IMR-90 (cell line): ENCODE measurements at regions not wholly inside any gene's neighbourhood (a gene's known extent, or its start where the extent isn't known, plus 50 kb on each side); places are given as distances from the start of the nearest gene placed in this dataset.

Experiments
- ATAC-seq: fragments of 200-7000 bp; cut with Tn5 transposase; 2 replicates; pipeline ENCODE4 v1.9.1; 2020; ENCODE audit warnings: low read depth, mild to moderate bottlenecking, moderate library complexity
- BruUV-seq: library from RNA; stranded (reverse); fragments of 400-500 nt; replicated peaks from 2 replicates; lab custom pipeline; 2021; lab: Mats Ljungman, UMichigan
- CTCF ChIA-PET: fragments of 300-600 bp; formaldehyde crosslinking; extraction: SDS; loops from one replicate; lab custom pipeline; 2021; ENCODE audit warnings: antibody characterized with exemption; lab: Yijun Ruan, JAX
- POLR2A ChIA-PET: fragments of 300-600 bp; sonication (Branson Sonifier 250); formaldehyde crosslinking; loops from one replicate; lab custom pipeline; 2022; ENCODE audit warnings: antibody characterized with exemption; ENCODE audit not compliant: unreplicated experiment; lab: Charles Lee
- DNase-seq: peaks from one replicate; pipeline ENCODE4 v3.0.0; 2013
- H2AFZ ChIP-seq: replicated peaks from 2 replicates; pipeline ENCODE3; 2013; ENCODE audit warnings: low read length, mild to moderate bottlenecking; ENCODE audit not compliant: poor library complexity
- H2AK5ac ChIP-seq: 2 replicates; pipeline ENCODE4 v1.6.1; 2013; ENCODE audit warnings: low read depth, low read length, inconsistent platforms
- H2AK9ac ChIP-seq: replicated peaks from 2 replicates; pipeline ENCODE3; 2013; ENCODE audit warnings: mild to moderate bottlenecking, low read depth, low read length, moderate library complexity; ENCODE audit not compliant: poor library complexity
- H2BK120ac ChIP-seq: 2 replicates; pipeline ENCODE4 v1.6.1; 2013; ENCODE audit warnings: low read depth, low read length, inconsistent platforms
- H2BK15ac ChIP-seq: 3 replicates; pipeline ENCODE4 v1.6.1; 2013; ENCODE audit warnings: low read depth, low read length, inconsistent platforms
- H2BK20ac ChIP-seq: 2 replicates; pipeline ENCODE4 v1.6.1; 2013; ENCODE audit warnings: low read depth, mild to moderate bottlenecking, inconsistent platforms, low read length, moderate library complexity
- H2BK5ac ChIP-seq: 2 replicates; pipeline ENCODE4 v1.6.1; 2013; ENCODE audit warnings: mild to moderate bottlenecking, low read depth, low read length, inconsistent platforms; ENCODE audit not compliant: poor library complexity, severe bottlenecking
- H3K14ac ChIP-seq: replicated peaks from 2 replicates; pipeline ENCODE4 v1.6.1; 2013; ENCODE audit warnings: low read depth, low read length, inconsistent platforms
- H3K18ac ChIP-seq: 2 replicates; pipeline ENCODE4 v1.6.1; 2013; ENCODE audit warnings: low read depth, low read length, control low read depth
- H3K23ac ChIP-seq: 2 replicates; pipeline ENCODE4 v1.6.1; 2013; ENCODE audit warnings: low read depth, low read length, inconsistent platforms
- H3K27ac ChIP-seq: 2 replicates; pipeline ENCODE4 v1.5.1; 2013; ENCODE audit warnings: mild to moderate bottlenecking, control low read depth, low read length; ENCODE audit not compliant: insufficient read depth
- H3K27me3 ChIP-seq: 2 replicates; pipeline ENCODE4 v1.6.1; 2013; ENCODE audit warnings: low read length; ENCODE audit not compliant: control insufficient read depth, insufficient read depth
- H3K36me3 ChIP-seq: 2 replicates; pipeline ENCODE4 v1.6.1; 2013; ENCODE audit warnings: low read length, mixed read lengths; ENCODE audit not compliant: control insufficient read depth, insufficient read depth
- H3K4ac ChIP-seq: 2 replicates; pipeline ENCODE4 v1.6.1; 2013; ENCODE audit warnings: low read depth, low read length, inconsistent platforms
- H3K4me1 ChIP-seq: 2 replicates; pipeline ENCODE4 v1.6.1; 2013; ENCODE audit warnings: low read length, mixed read lengths; ENCODE audit not compliant: control insufficient read depth, insufficient read depth
- H3K4me2 ChIP-seq: 2 replicates; pipeline ENCODE4 v1.6.1; 2013; ENCODE audit warnings: low read depth, mild to moderate bottlenecking, control low read depth, low read length, moderate library complexity
- H3K4me3 ChIP-seq: 2 replicates; pipeline ENCODE4 v1.5.1; 2013; ENCODE audit warnings: low read depth, mild to moderate bottlenecking, control low read depth, low read length, moderate library complexity; ENCODE audit not compliant: insufficient read depth
- H3K56ac ChIP-seq: 2 replicates; pipeline ENCODE4 v1.6.1; 2013; ENCODE audit warnings: low read length, inconsistent platforms; ENCODE audit not compliant: insufficient read depth; ENCODE audit errors: extremely low read depth
- H3K79me1 ChIP-seq, 2 experiments: 2 replicates each; pipeline ENCODE4 v1.6.1; 2013; ENCODE audit warnings: low read length in 2 of 2, inconsistent platforms in 1 of 2, low read depth in 1 of 2
- H3K9ac ChIP-seq: 2 replicates; pipeline ENCODE4 v1.6.1; 2013; ENCODE audit warnings: low read depth, low read length, control low read depth
- H3K9me1 ChIP-seq: 2 replicates; pipeline ENCODE4 v1.6.1; 2013; ENCODE audit warnings: low read length, inconsistent platforms; ENCODE audit not compliant: insufficient read depth
- H3K9me3 ChIP-seq: 2 replicates; pipeline ENCODE4 v1.6.1; 2013; ENCODE audit warnings: low read length; ENCODE audit not compliant: control insufficient read depth, insufficient read depth
- H4K20me1 ChIP-seq: 2 replicates; pipeline ENCODE4 v1.6.1; 2013; ENCODE audit warnings: low read length, inconsistent platforms; ENCODE audit not compliant: insufficient read depth
- H4K5ac ChIP-seq: 2 replicates; pipeline ENCODE4 v1.6.1; 2013; ENCODE audit warnings: mild to moderate bottlenecking, low read depth, low read length, control low read depth
- H4K8ac ChIP-seq, 2 experiments: 2 replicates each; pipeline ENCODE4 v1.6.1; 2013; ENCODE audit warnings: low read depth in 2 of 2, low read length in 2 of 2, control low read depth in 1 of 2, inconsistent platforms in 1 of 2
- H4K91ac ChIP-seq: 2 replicates; pipeline ENCODE4 v1.6.1; 2013; ENCODE audit warnings: low read depth, low read length, inconsistent platforms; ENCODE audit not compliant: insufficient read depth
- FOS ChIP-seq: fragments of 150-350 bp; IDR thresholded peaks from 2 replicates; pipeline ENCODE4 v1.6.1; 2016; ENCODE audit warnings: low read depth, low read length
- MAZ ChIP-seq: IDR thresholded peaks from 2 replicates; pipeline ENCODE4 v1.6.1; 2012; ENCODE audit warnings: low read depth, mild to moderate bottlenecking, low read length, improper control_type of control experiment, moderate library complexity, borderline replicate concordance
- POLR2A ChIP-seq: IDR thresholded peaks from 2 replicates; pipeline ENCODE4 v1.6.1; 2012; ENCODE audit warnings: mild to moderate bottlenecking, low read depth, low read length
- RCOR1 ChIP-seq: IDR thresholded peaks from 2 replicates; pipeline ENCODE4 v1.6.1; 2012; ENCODE audit warnings: mild to moderate bottlenecking, low read length, improper control_type of control experiment; ENCODE audit not compliant: insufficient replicate concordance
- SMC3 ChIP-seq: fragments of 150-350 bp; IDR thresholded peaks from 2 replicates; pipeline ENCODE4 v1.6.1; 2016; ENCODE audit warnings: low read depth, mild to moderate bottlenecking, antibody characterized with exemption, low read length, moderate library complexity
- WGBS, 2 experiments: methylation state at CpG; one replicate each; pipeline versions ENCODE4 v1.1.5 to v1.1.7; 2013; ENCODE audit warnings: missing lambda C conversion rate in 2 of 2; ENCODE audit not compliant: insufficient read length in 1 of 2; ENCODE audit errors: extremely low coverage in 2 of 2; 5-methylcytosine and 5-hydroxymethylcytosine counted together
- dilution Hi-C: fragments of 300-500 bp; cut with HindIII; formaldehyde crosslinking; loops from one replicate; pipeline ENCODE4 v1.14.3; 2018; ENCODE audit warnings: low sequenced_read_pairs; ENCODE audit not compliant: unreplicated experiment
- in situ Hi-C: fragments of 300-500 bp; cut with MboI; formaldehyde crosslinking; loops from 3 replicates; pipeline ENCODE4 v1.14.3; 2019; ENCODE audit warnings: low sequenced_read_pairs, inconsistent platforms, mixed read lengths
- intact Hi-C: fragments of 100-400 bp; cut with micrococcal nuclease; formaldehyde crosslinking; loops from 2 replicates; pipeline ENCODE4 v1.10.0; 2022

DNA sequence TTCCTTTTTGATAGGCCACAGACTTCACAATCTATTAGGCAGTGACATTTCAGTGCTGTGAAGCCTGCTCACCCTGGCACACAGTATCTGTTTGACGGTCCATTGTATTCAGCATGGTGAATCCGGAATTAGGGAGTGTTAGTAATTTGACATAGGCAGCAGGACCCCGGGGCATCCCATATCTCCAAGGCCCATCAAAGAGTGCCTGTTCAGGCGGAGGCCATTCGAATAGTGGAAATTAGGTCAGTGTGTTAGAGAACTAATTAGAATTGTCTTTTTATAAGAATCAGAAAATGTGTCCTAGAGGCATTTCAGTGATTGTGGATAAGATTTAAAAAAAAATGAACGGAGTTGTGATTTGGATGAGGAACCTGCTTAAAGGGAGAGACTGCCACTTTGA is 818.8 kb upstream of the SOX11 start:
- Histone ChIP-seq H2AK9ac (no peak overlapping the region), H4K5ac (no peak overlapping the region), H3K4ac (no peak overlapping the region), H3K9me1 (no peaks in the 10 kb centered on the region), H3K4me1 (no peaks in the 10 kb centered on the region), H3K36me3 (no peaks in the 10 kb centered on the region), H3K79me1 (no peaks in the 10 kb centered on the region), H3K18ac (no peak overlapping the region), H3K14ac (no peak overlapping the region), H3K23ac (no peak overlapping the region), H3K4me2 (no peak overlapping the region), H2AFZ (no peak overlapping the region), H2BK20ac (no peak overlapping the region), H3K9me3 (peaks cover 11% of the 10 kb centered on the region), H3K4me3 (no peak overlapping the region), H3K9ac (no peak overlapping the region), H2BK15ac (no peak overlapping the region), H3K27me3 (no peaks in the 10 kb centered on the region), H2BK5ac (no peak overlapping the region), H4K91ac (no peak overlapping the region), H2BK120ac (no peak overlapping the region), H2AK5ac (no peak overlapping the region), H3K56ac (no peak overlapping the region), H4K20me1 (no peaks in the 10 kb centered on the region), H4K8ac (no peak overlapping the region), H3K27ac (no peak overlapping the region)
- TF ChIP-seq MAZ (no peak), FOS (no peak), POLR2A (no peak), SMC3 (no peak), RCOR1 (no peak)
- DNase-seq (no peak), ATAC-seq (no peak)
- BruUV-seq: no TSS peak
- intact Hi-C loops (no loop called here), in situ Hi-C loops (no loop called here), dilution Hi-C loops (no loop called here)
- POLR2A ChIA-PET: no interaction called here
- WGBS, 2 experiments: no CpG with 5 or more reads among the region's 6 CpGs
- CTCF ChIA-PET: no interaction called here
